CD14-positive monocyte (primary cell): ENCODE measurements at regions not wholly inside any gene's neighbourhood (a gene's known extent, or its start where the extent isn't known, plus 50 kb on each side); places are given as distances from the start of the nearest gene placed in this dataset.

Experiments used
- DNase-seq, 3 donors: peaks; one replicate each; pipeline ENCODE4 v3.0.0-alpha.2; 2011 to 2022
- H2AFZ ChIP-seq: 2 replicates; pipeline ENCODE4 v1.6.0; 2012; ENCODE audit warnings: mild to moderate bottlenecking, low read depth, low read length, inconsistent platforms; ENCODE audit not compliant: insufficient read depth, poor library complexity, severe bottlenecking
- H3K27ac ChIP-seq, 2 donors: 1 replicate in 1 of 2; 2 replicates in 1 of 2; pipeline ENCODE4 v1.5.1; 2012 to 2013; ENCODE audit warnings: low read length in 2 of 2, control low read depth in 1 of 2, inconsistent platforms in 1 of 2, low read depth in 1 of 2, mild to moderate bottlenecking in 1 of 2
- H3K27me3 ChIP-seq, 2 donors: one replicate each; pipeline versions ENCODE4 v1.6.0 to v1.6.1; 2011 to 2013; ENCODE audit warnings: low read length in 2 of 2; ENCODE audit not compliant: control insufficient read depth in 2 of 2, insufficient read depth in 2 of 2
- H3K36me3 ChIP-seq, 2 donors: replicated peaks in 1 of 2; 1 replicate in 1 of 2; 2 replicates in 1 of 2; pipeline versions ENCODE4 v1.5.1 to v1.6.1; 2012 to 2013; ENCODE audit warnings: low read length in 2 of 2, control low read depth in 1 of 2, inconsistent platforms in 1 of 2, mild to moderate bottlenecking in 1 of 2; ENCODE audit not compliant: insufficient read depth in 2 of 2, control insufficient read depth in 1 of 2
- H3K4me1 ChIP-seq, 2 donors: 1 replicate in 1 of 2; 2 replicates in 1 of 2; pipeline versions ENCODE4 v1.5.1 to v1.6.1; 2012 to 2013; ENCODE audit warnings: low read length in 2 of 2, control low read depth in 1 of 2, inconsistent platforms in 1 of 2, mild to moderate bottlenecking in 1 of 2, moderate library complexity in 1 of 2; ENCODE audit not compliant: insufficient read depth in 2 of 2, control insufficient read depth in 1 of 2
- H3K4me2 ChIP-seq: replicated peaks from 2 replicates; pipeline ENCODE3; 2012; ENCODE audit warnings: low read length, moderate library complexity, mild to moderate bottlenecking; ENCODE audit not compliant: poor library complexity, severe bottlenecking; ENCODE audit errors: extremely low read depth
- H3K4me3 ChIP-seq, 3 experiments: fragments of 200-600 bp in 1 of 3; sonication (generic) in 1 of 3; replicated peaks in 1 of 3; 1 replicate in 2 of 3; 2 replicates in 1 of 3; pipeline ENCODE4 v1.5.1; 2011 to 2013; ENCODE audit warnings: low read length in 3 of 3, mild to moderate bottlenecking in 3 of 3, control low read depth in 2 of 3, low read depth in 2 of 3, inconsistent platforms in 1 of 3, moderate library complexity in 1 of 3
- H3K79me2 ChIP-seq: 2 replicates; pipeline ENCODE4 v1.6.0; 2012; ENCODE audit warnings: mild to moderate bottlenecking, control low read depth, inconsistent platforms, low read length, moderate library complexity; ENCODE audit not compliant: insufficient read depth
- H3K9ac ChIP-seq: 2 replicates; pipeline ENCODE4 v1.6.0; 2017; ENCODE audit warnings: low read length, mild to moderate bottlenecking; ENCODE audit not compliant: insufficient read depth, poor library complexity, severe bottlenecking
- H3K9me3 ChIP-seq, 2 donors: replicated peaks in 1 of 2; 1 replicate in 1 of 2; 2 replicates in 1 of 2; pipeline versions ENCODE4 v1.5.1 to v1.6.1; 2012 to 2013; ENCODE audit warnings: low read length in 2 of 2, control low read depth in 1 of 2; ENCODE audit not compliant: control insufficient read depth in 1 of 2, insufficient read depth in 1 of 2
- H4K20me1 ChIP-seq: 2 replicates; pipeline ENCODE4 v1.6.0; 2012; ENCODE audit warnings: mild to moderate bottlenecking, low read length, control low read depth, moderate library complexity; ENCODE audit not compliant: insufficient read depth
- H3K27ac Mint-ChIP-seq, 7 donors: one replicate each; pipeline ENCODE4 v1.8.0; 2020; ENCODE audit warnings: mild to moderate bottlenecking in 7 of 7, mixed read lengths in 7 of 7, moderate library complexity in 6 of 7, inconsistent platforms in 2 of 7
- H3K27me3 Mint-ChIP-seq, 3 donors: one replicate each; pipeline ENCODE4 v1.8.0; 2021 to 2022; ENCODE audit warnings: low read depth in 3 of 3, mild to moderate bottlenecking in 3 of 3, mixed read lengths in 3 of 3, moderate library complexity in 3 of 3, inconsistent platforms in 1 of 3
- H3K36me3 Mint-ChIP-seq, 2 donors: one replicate each; pipeline ENCODE4 v1.8.0; 2020; ENCODE audit warnings: mixed read lengths in 2 of 2, inconsistent platforms in 1 of 2, mild to moderate bottlenecking in 1 of 2
- H3K4me1 Mint-ChIP-seq: one replicate; pipeline ENCODE4 v1.8.0; 2020; ENCODE audit warnings: mild to moderate bottlenecking, mixed read lengths
- H3K4me3 Mint-ChIP-seq, 2 donors: one replicate each; pipeline ENCODE4 v1.8.0; 2020; ENCODE audit warnings: mild to moderate bottlenecking in 2 of 2, mixed read lengths in 2 of 2, moderate library complexity in 1 of 2
- H3K9me3 Mint-ChIP-seq, 7 donors: one replicate each; pipeline ENCODE4 v1.8.0; 2020 to 2022; ENCODE audit warnings: mixed read lengths in 7 of 7, mild to moderate bottlenecking in 6 of 7, moderate library complexity in 6 of 7, inconsistent platforms in 2 of 7
- WGBS: methylation state at CpG from one replicate; pipeline ENCODE4 v1.1.5; 2013; ENCODE audit warnings: missing lambda C conversion rate; ENCODE audit not compliant: insufficient coverage; 5-methylcytosine and 5-hydroxymethylcytosine counted together
- intact Hi-C, 2 donors: fragments of 100-400 bp; cut with micrococcal nuclease; formaldehyde crosslinking; loops; one replicate each; pipeline versions ENCODE4 v1.15.0 to v1.15.1; 2023
- TF ChIP-seq, protein P1 (sequence below): fragments of 200-600 bp; IDR thresholded peaks from one replicate; pipeline ENCODE4 v1.8.0; 2022; ENCODE audit warnings: antibody characterized with exemption, mild to moderate bottlenecking

DNA sequence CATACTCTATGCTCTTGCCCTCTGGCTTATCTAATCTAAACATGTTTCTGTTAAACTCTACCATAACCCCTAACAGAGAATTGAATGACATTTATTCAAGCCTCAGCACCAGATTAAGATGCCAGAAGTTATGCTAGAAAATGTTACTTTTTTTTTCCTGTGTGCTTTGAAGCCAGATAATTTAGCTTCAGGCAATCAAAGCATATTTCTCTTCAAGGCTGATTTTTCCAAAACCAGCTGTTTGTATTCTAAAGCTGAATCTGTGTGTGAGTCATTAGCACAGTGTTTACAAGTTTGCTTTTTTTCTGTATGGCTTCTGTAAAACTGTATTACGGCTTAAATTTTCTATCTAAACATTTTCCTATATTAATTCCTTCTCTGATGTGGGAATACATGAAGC, 326.1 kb downstream of the FSCB start:
- peaks cover 2 to 14% (median 6%) of the 10 kb centered on the region in 7 donors for H3K9me3 Mint-ChIP-seq
- no peaks in the 10 kb centered on the region for H3K4me1 Mint-ChIP-seq
- intact Hi-C loops: no loop called here
- TF ChIP-seq, protein P1, sequence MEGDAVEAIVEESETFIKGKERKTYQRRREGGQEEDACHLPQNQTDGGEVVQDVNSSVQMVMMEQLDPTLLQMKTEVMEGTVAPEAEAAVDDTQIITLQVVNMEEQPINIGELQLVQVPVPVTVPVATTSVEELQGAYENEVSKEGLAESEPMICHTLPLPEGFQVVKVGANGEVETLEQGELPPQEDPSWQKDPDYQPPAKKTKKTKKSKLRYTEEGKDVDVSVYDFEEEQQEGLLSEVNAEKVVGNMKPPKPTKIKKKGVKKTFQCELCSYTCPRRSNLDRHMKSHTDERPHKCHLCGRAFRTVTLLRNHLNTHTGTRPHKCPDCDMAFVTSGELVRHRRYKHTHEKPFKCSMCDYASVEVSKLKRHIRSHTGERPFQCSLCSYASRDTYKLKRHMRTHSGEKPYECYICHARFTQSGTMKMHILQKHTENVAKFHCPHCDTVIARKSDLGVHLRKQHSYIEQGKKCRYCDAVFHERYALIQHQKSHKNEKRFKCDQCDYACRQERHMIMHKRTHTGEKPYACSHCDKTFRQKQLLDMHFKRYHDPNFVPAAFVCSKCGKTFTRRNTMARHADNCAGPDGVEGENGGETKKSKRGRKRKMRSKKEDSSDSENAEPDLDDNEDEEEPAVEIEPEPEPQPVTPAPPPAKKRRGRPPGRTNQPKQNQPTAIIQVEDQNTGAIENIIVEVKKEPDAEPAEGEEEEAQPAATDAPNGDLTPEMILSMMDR: no peak
- no peaks in the 10 kb centered on the region for H3K36me3 ChIP-seq
- no CpG with 5 or more reads among the region's 1 CpG for WGBS
- H2AFZ ChIP-seq: no peak overlapping the region
- no peak overlapping the region for H3K4me3 ChIP-seq
- H3K36me3 Mint-ChIP-seq: no peaks in the 10 kb centered on the region
- no peak for DNase-seq
- peaks cover 8 to 9% of the 10 kb centered on the region in 2 donors for H3K9me3 ChIP-seq
- no peaks in the 10 kb centered on the region for H3K4me1 ChIP-seq
- H3K4me3 Mint-ChIP-seq: no peak overlapping the region
- H3K9ac ChIP-seq: no peak overlapping the region
- no peak overlapping the region for H3K27ac Mint-ChIP-seq
- H3K4me2 ChIP-seq: no peak overlapping the region
- H3K79me2 ChIP-seq: no peaks in the 10 kb centered on the region
- H3K27ac ChIP-seq: no peak overlapping the region
- no peaks in the 10 kb centered on the region for H3K27me3 Mint-ChIP-seq
- H4K20me1 ChIP-seq: no peaks in the 10 kb centered on the region
- H3K27me3 ChIP-seq: no peaks in the 10 kb centered on the region

DNA sequence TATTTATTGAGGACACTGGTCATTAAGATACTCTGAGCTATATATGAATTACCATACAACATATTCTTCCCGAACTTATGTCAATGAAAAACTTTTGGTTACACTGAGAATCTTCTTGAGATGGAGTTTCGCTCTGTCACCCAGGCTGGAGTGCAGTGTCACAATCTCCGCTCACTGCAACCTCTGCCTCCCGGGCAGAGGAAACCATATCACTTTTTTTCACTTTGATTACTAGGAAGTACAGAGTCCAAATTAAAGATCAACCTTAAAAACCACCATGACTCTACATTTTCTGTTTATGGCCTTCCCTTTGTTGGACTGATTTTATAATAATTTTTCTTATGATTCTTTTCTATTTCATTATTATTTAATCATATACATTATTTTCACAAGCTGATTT, 336.5 kb downstream of the FSCB start:
- H3K27me3 ChIP-seq: no peaks in the 10 kb centered on the region
- H3K27ac Mint-ChIP-seq: no peak overlapping the region
- intact Hi-C loops: no loop called here
- H3K4me1 ChIP-seq: no peaks in the 10 kb centered on the region
- H3K79me2 ChIP-seq: no peaks in the 10 kb centered on the region
- no peak overlapping the region for H3K4me3 Mint-ChIP-seq
- TF ChIP-seq, protein P1: no peak
- H3K27me3 Mint-ChIP-seq: no peaks in the 10 kb centered on the region
- H3K9ac ChIP-seq: no peak overlapping the region
- no peaks in the 10 kb centered on the region for H3K4me1 Mint-ChIP-seq
- no peak overlapping the region for H3K27ac ChIP-seq
- H4K20me1 ChIP-seq: no peaks in the 10 kb centered on the region
- H3K9me3 Mint-ChIP-seq: peaks cover 0 to 8% (median 2%) of the 10 kb centered on the region in 7 donors
- 61% methylated on average over 2 of the region's 4 CpGs for WGBS
- H3K36me3 ChIP-seq: no peaks in the 10 kb centered on the region
- H3K9me3 ChIP-seq: no peaks in the 10 kb centered on the region
- no peak overlapping the region for H2AFZ ChIP-seq
- H3K4me2 ChIP-seq: no peak overlapping the region
- no peak overlapping the region for H3K4me3 ChIP-seq
- no peaks in the 10 kb centered on the region for H3K36me3 Mint-ChIP-seq
- no peak for DNase-seq
